DMS53 (cell line): ENCODE measurements at regions not wholly inside any gene's neighbourhood (a gene's known extent, or its start where the extent isn't known, plus 50 kb on each side); places are given as distances from the start of the nearest gene placed in this dataset.

Experiments used
- DNase-seq: peaks from one replicate; lab custom pipeline; 2025; lab: John Stamatoyannopoulos, UW

DNA sequence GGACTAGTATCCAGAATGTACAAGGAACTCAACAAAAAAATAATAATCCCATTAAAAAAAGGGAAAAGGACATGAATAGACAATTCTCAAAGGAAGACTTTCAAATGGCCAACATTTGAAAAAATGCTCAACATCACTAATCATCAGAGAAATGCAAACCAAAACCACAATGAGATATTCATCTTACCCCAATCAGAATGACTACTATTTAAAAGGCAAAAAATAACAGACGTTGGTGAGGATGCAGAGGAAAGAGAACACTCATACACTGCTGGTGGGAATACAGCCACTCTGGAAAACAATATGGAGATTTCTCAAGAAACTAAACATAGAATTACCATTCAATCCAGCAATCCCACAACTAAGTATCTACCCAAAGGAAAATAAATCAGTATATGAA is 133.1 kb downstream of the KDR start:
- DNase-seq, result no peak

- DNase-seq, result no peak
Measured at GRCh38 chr4:54988655-54989054, 136.7 kb downstream of the KDR start.

- no peak for DNase-seq
Measured at GRCh38 chr4:54986095-54986846, 139.1 kb downstream of the KDR start.

DNA sequence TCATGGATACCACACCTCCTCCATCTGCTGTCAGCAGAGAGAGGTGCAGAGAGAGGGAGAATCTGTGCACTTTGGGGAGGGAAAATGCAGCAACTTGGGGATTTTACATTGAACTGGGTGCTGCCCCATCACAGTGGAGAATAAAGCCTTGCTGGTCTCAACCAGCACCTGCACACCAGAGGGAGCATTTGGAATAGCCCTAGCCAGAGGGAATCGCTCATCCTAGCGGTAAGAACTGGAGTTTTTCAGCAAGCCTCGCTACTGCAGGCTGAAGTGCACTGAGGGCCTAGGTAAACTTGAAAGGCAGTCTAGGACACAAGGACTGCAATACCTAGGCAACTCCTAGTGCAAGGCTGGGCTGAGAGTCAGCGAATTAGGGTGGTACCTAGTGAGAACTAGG is 148.7 kb downstream of the KDR start:
- DNase-seq, result peak; percentile 27

DNA sequence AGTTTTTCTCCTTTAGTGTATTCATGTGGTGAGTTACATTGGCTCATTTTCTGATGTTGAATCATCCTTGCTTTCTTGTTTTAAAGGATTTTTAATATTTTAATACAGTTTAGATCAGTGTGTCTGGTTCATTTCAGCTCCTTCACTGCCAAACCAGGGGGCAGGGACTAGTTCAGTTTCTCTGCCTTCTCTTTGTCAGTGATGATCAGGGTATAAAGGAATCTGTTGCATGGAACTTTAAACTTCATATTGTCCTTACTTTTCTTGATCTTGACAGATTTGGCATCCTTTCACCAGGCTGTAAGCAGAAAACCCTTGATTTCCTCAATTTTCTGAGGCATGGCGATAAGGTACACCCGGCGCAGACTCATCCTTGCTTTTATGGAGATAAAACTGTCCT is 149.4 kb downstream of the KDR start:
- no peak for DNase-seq

GRCh38 chr4:54973784-54974183 is 151.6 kb downstream of the KDR start:
- no peak for DNase-seq

- peak; percentile 80 for DNase-seq
Measured at GRCh38 chr4:54971474-54971950, 153.9 kb downstream of the KDR start.

DNA sequence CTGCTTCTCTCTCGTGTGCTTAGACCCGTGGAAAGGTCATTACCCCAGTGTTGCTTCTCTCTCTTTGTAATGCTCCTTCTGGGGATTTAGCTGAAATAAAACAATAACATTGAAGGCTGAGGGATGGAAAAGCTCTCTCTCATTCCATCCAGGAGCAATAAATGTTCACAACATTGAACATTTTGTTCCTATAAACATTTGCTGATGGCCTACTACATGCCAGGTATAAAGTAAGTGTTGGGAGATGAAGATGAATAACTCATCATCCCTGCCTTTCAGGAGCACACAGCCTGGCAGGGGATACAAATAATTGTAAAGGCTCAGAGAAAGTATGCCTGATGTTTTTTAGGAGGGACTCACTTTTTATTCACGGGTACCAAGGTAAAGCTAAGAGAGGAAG is 158.1 kb downstream of the KDR start:
- no peak for DNase-seq

- DNase-seq, result peak; percentile 69
Measured at GRCh38 chr4:54961357-54961975, 163.9 kb downstream of the KDR start.

DNA sequence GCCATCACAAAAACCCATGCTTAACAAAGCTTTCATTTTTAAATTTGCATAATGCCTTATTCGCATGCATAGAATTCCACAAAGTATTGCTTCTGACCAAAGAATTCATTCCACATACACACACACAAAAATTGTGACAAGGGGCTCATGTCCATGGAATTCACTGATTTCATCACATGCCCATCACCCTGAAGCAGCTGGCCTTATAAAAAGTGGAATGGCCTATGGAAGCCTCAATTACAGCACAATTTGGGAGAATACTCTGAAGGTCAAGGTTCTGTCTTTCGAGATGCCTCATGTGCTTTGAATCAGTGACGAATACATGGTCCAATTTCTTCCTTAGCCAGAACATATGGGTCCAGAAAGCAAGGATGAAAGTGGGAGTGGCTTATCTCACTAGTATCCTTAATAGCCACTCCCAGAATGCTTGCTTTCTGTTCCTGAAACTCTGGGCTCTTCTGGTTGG is 165.7 kb downstream of the KDR start:
- DNase-seq, result no peak

DNA sequence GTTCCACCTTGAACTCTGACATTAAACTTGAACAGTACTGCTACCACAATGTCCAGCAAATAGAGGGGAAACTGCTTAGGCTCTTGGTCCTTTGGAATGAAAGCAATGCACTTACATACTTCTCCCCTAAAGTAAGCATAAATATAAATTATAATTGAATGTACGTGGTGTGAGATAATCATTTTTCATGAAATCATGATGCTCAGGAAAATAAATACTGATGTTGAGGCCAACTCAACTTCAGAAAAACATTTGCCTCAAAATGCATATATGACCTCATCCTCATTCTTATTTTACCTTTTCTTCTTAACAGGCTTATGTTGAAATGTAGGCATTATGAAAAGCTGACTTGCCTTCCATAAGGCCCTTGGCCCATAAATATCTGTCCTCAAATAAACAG is 166.3 kb downstream of the KDR start:
- no peak for DNase-seq

- no peak for DNase-seq
Measured at GRCh38 chr4:54958236-54958635, 167.2 kb downstream of the KDR start.

- peak; percentile 16 for DNase-seq
Measured at GRCh38 chr4:54954656-54955388, 170.6 kb downstream of the KDR start.

DNA sequence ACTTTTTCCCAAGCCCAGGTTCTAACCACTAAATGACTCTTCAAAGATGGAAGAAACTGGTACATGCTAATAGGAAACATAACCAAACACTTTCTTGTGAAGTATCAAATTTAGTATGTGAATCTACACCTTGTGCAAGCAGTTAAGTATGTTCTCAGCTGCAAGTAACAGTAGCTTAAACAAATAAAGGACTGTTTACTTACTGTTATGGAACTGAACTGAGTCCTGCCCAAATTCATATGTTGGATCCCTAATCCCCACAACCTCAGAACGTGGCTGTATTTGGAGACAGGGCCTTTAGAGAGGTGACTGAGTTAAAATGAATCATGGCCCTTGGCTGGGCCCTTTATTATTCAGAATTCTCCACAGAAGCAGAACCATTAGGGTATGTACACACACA is 178.7 kb downstream of the KDR start:
- peak; percentile 63 for DNase-seq

DNA sequence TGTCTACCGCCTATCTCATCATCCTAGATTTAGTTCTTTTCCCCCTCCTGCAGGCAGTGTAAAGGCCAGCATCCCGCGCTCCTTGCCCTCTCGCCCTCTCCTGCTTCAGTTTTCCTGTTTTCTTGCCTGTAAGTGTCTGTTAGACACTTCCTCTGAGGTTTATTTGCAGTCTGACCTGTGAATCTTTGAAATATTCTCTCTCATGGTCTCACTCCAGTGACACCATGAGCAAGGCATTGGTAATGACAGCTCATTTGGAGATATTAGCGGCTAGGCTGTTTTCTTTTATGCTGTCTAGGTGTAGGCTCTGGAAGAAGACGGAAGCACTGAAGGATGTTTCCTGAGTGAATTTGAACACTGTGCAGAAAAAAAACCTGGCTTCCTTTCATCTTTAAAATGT is 179.6 kb downstream of the KDR start:
- DNase-seq, result peak; percentile 42

DNA sequence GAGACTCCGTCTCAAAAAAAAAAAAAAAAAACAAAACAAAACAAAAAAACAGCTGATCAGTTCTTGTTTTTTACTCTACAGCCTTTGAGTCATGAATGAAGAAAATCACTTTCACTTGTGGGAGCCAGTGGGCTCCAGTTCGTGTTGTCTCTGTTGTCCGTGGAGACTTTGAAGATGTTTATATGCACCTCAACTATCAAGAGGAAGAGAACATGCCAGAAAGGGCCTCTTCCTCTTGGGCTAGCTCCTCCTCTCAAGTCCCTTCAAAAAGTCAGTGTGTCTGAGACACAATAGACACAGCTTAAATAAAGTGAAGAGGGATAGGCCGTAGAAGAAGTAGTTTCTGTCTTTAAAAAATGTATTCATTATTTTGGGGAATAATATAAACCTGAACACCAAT is 182.7 kb downstream of the KDR start:
- DNase-seq, result peak; percentile 6

- DNase-seq, result peak; percentile 69
Measured at GRCh38 chr4:54941994-54942552, 183.3 kb downstream of the KDR start.

DNA sequence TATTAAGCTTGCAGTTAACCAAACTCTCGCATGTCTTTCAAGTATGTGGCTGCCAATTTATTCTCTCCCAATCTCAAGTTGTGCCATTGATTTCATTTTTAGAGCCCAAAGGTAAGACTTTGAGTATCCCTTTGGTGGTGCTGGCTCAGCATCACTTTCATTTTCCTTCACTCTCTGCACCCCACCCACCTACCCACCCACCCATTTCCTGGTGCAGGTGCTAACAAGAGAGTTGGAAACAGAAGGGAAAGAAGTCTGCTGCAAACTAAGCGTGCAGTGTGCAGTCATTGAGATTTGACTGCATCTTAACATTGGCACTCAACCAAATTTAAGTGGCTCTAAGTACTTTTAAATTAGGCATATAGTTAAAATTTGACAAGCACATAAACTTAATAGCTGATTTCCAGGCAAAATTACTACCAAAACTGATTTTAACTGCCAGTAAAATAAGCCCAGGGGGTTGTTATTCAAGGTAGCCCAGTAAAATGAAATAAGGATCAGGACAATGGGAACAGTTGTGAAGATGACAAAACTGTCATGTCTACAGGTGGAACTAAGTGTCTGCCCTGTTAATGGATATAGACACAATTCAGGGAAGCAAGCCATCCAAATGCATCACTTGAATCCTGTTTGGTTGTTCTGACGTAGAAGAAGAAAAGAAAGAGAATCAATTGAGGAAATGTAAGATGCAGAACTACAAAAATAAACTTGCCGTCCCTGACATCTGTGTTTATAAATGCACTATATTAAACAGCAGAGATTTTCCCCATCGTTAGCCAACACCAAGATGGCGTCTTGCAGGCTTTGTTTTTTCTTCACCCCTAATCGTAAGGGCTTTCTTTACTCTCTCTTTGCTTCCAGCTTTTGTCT is 184.2 kb downstream of the KDR start:
- no peak for DNase-seq

GRCh38 chr4:54937501-54937900 is 187.9 kb downstream of the KDR start:
- DNase-seq, result peak; percentile 11

GRCh38 chr4:54933579-54933978 is 191.8 kb downstream of the KDR start:
- DNase-seq, result no peak

GRCh38 chr4:54930226-54930625 is 195.2 kb downstream of the KDR start:
- peak; percentile 16 for DNase-seq

DNA sequence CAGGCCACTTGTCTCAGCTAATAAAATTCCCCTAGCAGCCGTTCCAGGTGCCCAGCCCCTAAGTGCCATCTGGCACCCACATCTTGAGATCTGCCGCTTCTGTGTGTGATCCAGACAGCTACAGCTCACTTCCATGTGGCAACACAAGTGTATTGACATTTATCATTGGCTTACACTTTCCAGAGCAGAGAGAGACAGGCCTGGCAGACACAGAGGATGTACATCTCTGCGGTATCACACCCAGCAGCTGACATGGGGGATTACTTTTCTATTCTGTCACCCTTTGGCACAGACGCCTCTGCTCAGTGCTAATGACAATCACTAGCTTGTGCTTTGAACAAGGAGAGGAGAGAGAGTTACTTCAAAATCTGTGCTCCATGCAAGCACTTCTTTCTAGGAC is 195.9 kb downstream of the KDR start:
- peak; percentile 56 for DNase-seq
